ENCODE measurements at regions not wholly inside any gene's neighbourhood (a gene's known extent, or its start where the extent isn't known, plus 50 kb on each side); places are given as distances from the start of the nearest gene placed in this dataset.
A peak's percentile ranks its signal among the peaks of the same experiment; 100 is the strongest.

GRCh38 chr7:124420367-124420766, 345.2 kb downstream of the GPR37 start:
- in situ Hi-C loops (cut with MboI; ENCODE audit: low sequenced_read_pairs, unreplicated experiment): no loop called here
- DNase-seq (ENCODE audit: low spot score): no peak

GRCh38 chr7:124413029-124413428, 352.6 kb downstream of the GPR37 start:
- DNase-seq (ENCODE audit: low spot score): no peak
- in situ Hi-C loops (cut with MboI; ENCODE audit: low sequenced_read_pairs, unreplicated experiment): no loop called here
- no peak for TF ChIP-seq CTCF (IDR thresholded peaks at IDR 0.05; ENCODE audit: borderline replicate concordance, control extremely low read depth, extremely low read depth, insufficient read depth, missing control alignments)

More at GRCh38 chr7:124420367-124420766, 345.2 kb downstream of the GPR37 start:
- TF ChIP-seq CTCF (IDR thresholded peaks at IDR 0.05; ENCODE audit: borderline replicate concordance, control extremely low read depth, extremely low read depth, insufficient read depth, missing control alignments): no peak

GRCh38 chr7:124412531-124412930, 353.1 kb downstream of the GPR37 start:
- no peak for DNase-seq (ENCODE audit: low spot score)
- no peak for TF ChIP-seq CTCF (IDR thresholded peaks at IDR 0.05; ENCODE audit: borderline replicate concordance, control extremely low read depth, extremely low read depth, insufficient read depth, missing control alignments)
- in situ Hi-C loops (cut with MboI; ENCODE audit: low sequenced_read_pairs, unreplicated experiment): no loop called here

- DNase-seq (ENCODE audit: low spot score): no peak
- in situ Hi-C loops (cut with MboI; ENCODE audit: low sequenced_read_pairs, unreplicated experiment): no loop called here
- TF ChIP-seq CTCF (IDR thresholded peaks at IDR 0.05; ENCODE audit: borderline replicate concordance, control extremely low read depth, extremely low read depth, insufficient read depth, missing control alignments): no peak
Measured at GRCh38 chr7:124411796-124412195, 353.8 kb downstream of the GPR37 start.

- TF ChIP-seq CTCF (IDR thresholded peaks at IDR 0.05; ENCODE audit: borderline replicate concordance, control extremely low read depth, extremely low read depth, insufficient read depth, missing control alignments): no peak
- DNase-seq (ENCODE audit: low spot score): no peak
- in situ Hi-C loops (cut with MboI; ENCODE audit: low sequenced_read_pairs, unreplicated experiment): no loop called here
Measured at GRCh38 chr7:124403587-124403986, 362.0 kb downstream of the GPR37 start.

GRCh38 chr7:124403112-124403511, 362.5 kb downstream of the GPR37 start:
- no peak for DNase-seq (ENCODE audit: low spot score)
- TF ChIP-seq CTCF (IDR thresholded peaks at IDR 0.05; ENCODE audit: borderline replicate concordance, control extremely low read depth, extremely low read depth, insufficient read depth, missing control alignments): no peak
- in situ Hi-C loops (cut with MboI; ENCODE audit: low sequenced_read_pairs, unreplicated experiment): no loop called here

GRCh38 chr7:124399941-124400340, 365.7 kb downstream of the GPR37 start:
- no peak for TF ChIP-seq CTCF (IDR thresholded peaks at IDR 0.05; ENCODE audit: borderline replicate concordance, control extremely low read depth, extremely low read depth, insufficient read depth, missing control alignments)
- DNase-seq (ENCODE audit: low spot score): peak; percentile 15
- in situ Hi-C loops (cut with MboI; ENCODE audit: low sequenced_read_pairs, unreplicated experiment): no loop called here

Data from GM13976 (cell line).